Fibroblast of lung (primary cell): ENCODE measurements at regions not wholly inside any gene's neighbourhood (a gene's known extent, or its start where the extent isn't known, plus 50 kb on each side); places are given as distances from the start of the nearest gene placed in this dataset.

Experiments used
- DNase-seq, 2 donors: peaks; one replicate each; pipeline versions ENCODE4 v3.0.0 to v3.0.0-alpha.2; 2010; ENCODE audit warnings: low read depth in 2 of 2
- H2AFZ ChIP-seq: 2 replicates; pipeline ENCODE4 v1.5.1; 2012; ENCODE audit warnings: low read length, control low read depth, inconsistent platforms
- H3K27ac ChIP-seq: 2 replicates; pipeline ENCODE4 v1.5.1; 2011; ENCODE audit warnings: low read length, control low read depth; ENCODE audit not compliant: insufficient read depth
- H3K27me3 ChIP-seq: 2 replicates; pipeline ENCODE4 v1.5.1; 2011; ENCODE audit warnings: mild to moderate bottlenecking, low read length; ENCODE audit not compliant: control insufficient read depth, insufficient read depth
- H3K36me3 ChIP-seq: 2 replicates; pipeline ENCODE4 v1.5.1; 2011; ENCODE audit warnings: low read length; ENCODE audit not compliant: control insufficient read depth, insufficient read depth
- H3K4me1 ChIP-seq: 2 replicates; pipeline ENCODE4 v1.5.1; 2011; ENCODE audit warnings: low read length; ENCODE audit not compliant: control insufficient read depth, insufficient read depth; ENCODE audit errors: extremely low read depth
- H3K4me2 ChIP-seq: 2 replicates; pipeline ENCODE4 v1.5.1; 2011; ENCODE audit warnings: low read length, control low read depth; ENCODE audit not compliant: insufficient read depth; ENCODE audit errors: extremely low read depth
- H3K4me3 ChIP-seq, 4 experiments: fragments of 200-600 bp in 1 of 4; sonication (generic) in 1 of 4; replicated peaks in 1 of 4; 2 replicates each; pipeline ENCODE4 v1.5.1; 2011 to 2016; ENCODE audit warnings: low read length in 4 of 4, low read depth in 3 of 4, mild to moderate bottlenecking in 3 of 4, control low read depth in 2 of 4, inconsistent platforms in 1 of 4, mixed read lengths in 1 of 4; ENCODE audit not compliant: insufficient read depth in 1 of 4; ENCODE audit errors: control extremely low read depth in 1 of 4
- H3K79me2 ChIP-seq: 2 replicates; pipeline ENCODE4 v1.5.1; 2012; ENCODE audit warnings: mild to moderate bottlenecking, low read length, inconsistent platforms; ENCODE audit not compliant: control insufficient read depth, insufficient read depth
- H3K9ac ChIP-seq: 2 replicates; pipeline ENCODE4 v1.5.1; 2011; ENCODE audit warnings: mild to moderate bottlenecking, low read length, control low read depth; ENCODE audit not compliant: insufficient read depth
- H3K9me3 ChIP-seq: 2 replicates; pipeline ENCODE4 v1.5.1; 2012; ENCODE audit warnings: low read depth, low read length; ENCODE audit not compliant: control insufficient read depth, insufficient read depth
- H4K20me1 ChIP-seq: 2 replicates; pipeline ENCODE4 v1.5.1; 2011; ENCODE audit warnings: low read length; ENCODE audit not compliant: control insufficient read depth, insufficient read depth; ENCODE audit errors: extremely low read depth
- EZH2 ChIP-seq: IDR thresholded peaks from 2 replicates; pipeline ENCODE4 v1.5.1; 2012; ENCODE audit warnings: low read length, control low read depth, mild to moderate bottlenecking; ENCODE audit errors: missing control alignments
- TF ChIP-seq, protein P1 (sequence below), 2 donors: IDR thresholded peaks in 1 of 2; conservative IDR thresholded peaks in 1 of 2; 1 replicate in 1 of 2; 2 replicates in 1 of 2; pipeline ENCODE4 v1.5.1; 2011 to 2012; ENCODE audit warnings: low read length in 2 of 2, control low read depth in 1 of 2, inconsistent platforms in 1 of 2, low read depth in 1 of 2, mild to moderate bottlenecking in 1 of 2

DNA sequence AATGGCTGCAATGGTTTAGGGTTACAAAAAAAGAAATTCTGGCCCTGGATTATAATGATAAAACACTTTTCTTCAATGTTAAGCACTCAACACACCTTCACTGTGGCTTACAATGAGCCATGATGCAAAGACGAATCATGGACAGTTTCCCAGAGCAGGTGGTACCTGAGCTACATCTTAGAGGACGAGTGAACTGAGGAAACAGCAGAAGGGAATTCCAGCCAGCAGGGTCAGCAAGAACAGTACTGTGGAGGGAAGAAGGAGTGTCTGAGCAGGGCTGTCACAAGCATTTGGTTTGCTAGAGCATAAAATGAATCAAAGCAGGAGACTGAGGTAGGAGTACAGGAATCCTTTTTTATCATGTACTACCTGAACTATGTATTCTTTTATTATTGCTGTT, 332.8 kb upstream of the C11orf87 start:
- no peak overlapping the region for H2AFZ ChIP-seq
- no peaks in the 10 kb centered on the region for H3K36me3 ChIP-seq
- H3K4me3 ChIP-seq: no peak overlapping the region
- no peaks in the 10 kb centered on the region for H3K9me3 ChIP-seq
- H3K79me2 ChIP-seq: no peaks in the 10 kb centered on the region
- no peak overlapping the region for H3K9ac ChIP-seq
- H3K27me3 ChIP-seq: no peaks in the 10 kb centered on the region
- no peak for DNase-seq
- no peak overlapping the region for H3K4me2 ChIP-seq
- no peaks in the 10 kb centered on the region for H3K4me1 ChIP-seq
- no peaks in the 10 kb centered on the region for H4K20me1 ChIP-seq
- H3K27ac ChIP-seq: no peak overlapping the region
- TF ChIP-seq EZH2: no peak
- TF ChIP-seq, protein P1, sequence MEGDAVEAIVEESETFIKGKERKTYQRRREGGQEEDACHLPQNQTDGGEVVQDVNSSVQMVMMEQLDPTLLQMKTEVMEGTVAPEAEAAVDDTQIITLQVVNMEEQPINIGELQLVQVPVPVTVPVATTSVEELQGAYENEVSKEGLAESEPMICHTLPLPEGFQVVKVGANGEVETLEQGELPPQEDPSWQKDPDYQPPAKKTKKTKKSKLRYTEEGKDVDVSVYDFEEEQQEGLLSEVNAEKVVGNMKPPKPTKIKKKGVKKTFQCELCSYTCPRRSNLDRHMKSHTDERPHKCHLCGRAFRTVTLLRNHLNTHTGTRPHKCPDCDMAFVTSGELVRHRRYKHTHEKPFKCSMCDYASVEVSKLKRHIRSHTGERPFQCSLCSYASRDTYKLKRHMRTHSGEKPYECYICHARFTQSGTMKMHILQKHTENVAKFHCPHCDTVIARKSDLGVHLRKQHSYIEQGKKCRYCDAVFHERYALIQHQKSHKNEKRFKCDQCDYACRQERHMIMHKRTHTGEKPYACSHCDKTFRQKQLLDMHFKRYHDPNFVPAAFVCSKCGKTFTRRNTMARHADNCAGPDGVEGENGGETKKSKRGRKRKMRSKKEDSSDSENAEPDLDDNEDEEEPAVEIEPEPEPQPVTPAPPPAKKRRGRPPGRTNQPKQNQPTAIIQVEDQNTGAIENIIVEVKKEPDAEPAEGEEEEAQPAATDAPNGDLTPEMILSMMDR (conservative IDR thresholded peaks at IDR 0.05 in 1 of 2, IDR thresholded peaks at IDR 0.05 in 1 of 2; ENCODE audit: low read depth in 1 of 2, low read length in 2 of 2): no peak

DNA sequence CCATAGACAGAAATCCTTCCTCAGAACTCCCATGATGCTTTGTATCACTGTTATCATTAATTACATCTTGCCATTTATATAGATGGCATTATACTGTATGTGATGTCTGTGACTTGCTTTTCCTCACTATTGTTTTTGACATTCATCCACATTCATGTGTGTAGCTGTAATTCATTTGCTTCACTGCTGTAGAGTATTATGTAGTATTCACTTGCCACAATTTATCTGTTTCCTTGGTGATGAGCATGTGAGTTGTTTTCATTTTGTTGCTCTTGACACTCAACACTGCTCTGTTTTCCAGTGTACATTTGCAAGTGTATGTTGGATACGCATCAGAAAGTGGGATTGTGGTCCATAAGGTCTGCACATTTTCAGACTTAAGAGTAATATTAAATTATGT, 328.6 kb upstream of the C11orf87 start:
- no peak for TF ChIP-seq EZH2
- TF ChIP-seq, protein P1 (conservative IDR thresholded peaks at IDR 0.05 in 1 of 2, IDR thresholded peaks at IDR 0.05 in 1 of 2; ENCODE audit: low read depth in 1 of 2, low read length in 2 of 2): no peak
- Histone ChIP-seq H3K9me3 (no peaks in the 10 kb centered on the region), H3K4me3 (no peak overlapping the region), H3K4me2 (no peak overlapping the region), H3K36me3 (no peaks in the 10 kb centered on the region), H2AFZ (no peak overlapping the region), H3K79me2 (no peaks in the 10 kb centered on the region), H3K27ac (no peak overlapping the region), H3K27me3 (no peaks in the 10 kb centered on the region), H3K4me1 (no peaks in the 10 kb centered on the region), H3K9ac (no peak overlapping the region), H4K20me1 (no peaks in the 10 kb centered on the region)
- DNase-seq: no peak

DNA sequence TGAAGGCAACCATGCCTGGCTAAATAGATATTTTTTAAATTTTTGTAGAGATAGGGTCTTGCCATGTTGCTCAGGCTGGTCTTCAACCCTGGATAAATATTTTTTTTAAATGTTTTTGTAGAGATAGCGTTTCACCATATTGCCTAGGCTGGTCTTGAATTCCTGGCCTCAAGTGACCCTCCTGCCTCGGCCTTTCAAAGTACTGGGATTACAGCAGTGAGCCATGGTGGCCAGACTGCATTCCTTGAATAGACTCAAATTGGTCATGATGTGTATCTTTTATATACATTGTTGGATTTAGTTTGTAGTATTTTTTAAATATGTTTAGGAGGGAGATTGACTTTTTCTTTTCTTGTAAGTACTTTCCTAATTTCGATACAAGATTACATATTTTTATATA, 325.7 kb upstream of the C11orf87 start:
- H3K79me2 ChIP-seq: no peaks in the 10 kb centered on the region
- no peaks in the 10 kb centered on the region for H4K20me1 ChIP-seq
- no peaks in the 10 kb centered on the region for H3K9me3 ChIP-seq
- H3K4me2 ChIP-seq: no peak overlapping the region
- H3K4me3 ChIP-seq: no peak overlapping the region
- H3K4me1 ChIP-seq: no peaks in the 10 kb centered on the region
- H3K9ac ChIP-seq: no peak overlapping the region
- no peak for DNase-seq
- no peaks in the 10 kb centered on the region for H3K36me3 ChIP-seq
- TF ChIP-seq EZH2: no peak
- TF ChIP-seq, protein P1 (conservative IDR thresholded peaks at IDR 0.05 in 1 of 2, IDR thresholded peaks at IDR 0.05 in 1 of 2; ENCODE audit: low read depth in 1 of 2, low read length in 2 of 2): no peak
- H3K27me3 ChIP-seq: no peaks in the 10 kb centered on the region
- H2AFZ ChIP-seq: no peak overlapping the region
- H3K27ac ChIP-seq: no peak overlapping the region
